ENCODE measurements at regions not wholly inside any gene's neighbourhood (a gene's known extent, or its start where the extent isn't known, plus 50 kb on each side); places are given as distances from the start of the nearest gene placed in this dataset.

- Mint-ChIP-seq H3K4me1 (no peaks in the 10 kb centered on the region), H3K9me3 (no peaks in the 10 kb centered on the region), H3K4me3 (no peak overlapping the region), H3K27ac (no peak overlapping the region), H3K27me3 (no peaks in the 10 kb centered on the region), H3K36me3 (ENCODE audit: low read depth) (no peaks in the 10 kb centered on the region)
- CTCF ChIA-PET: interaction anchor here (0.9 to 1.0 kb wide), 2 partner anchors 8 to 57 kb away, joined by 3 read pairs; no protein-coding TSS in a partner anchor
- DNase-seq: no peak
- POLR2A ChIA-PET: no interaction called here
Observed at GRCh38 chr17:36740157-36740556, 138.8 kb downstream of the MRM1 start.

- Mint-ChIP-seq H3K4me3 (no peak overlapping the region), H3K4me1 (no peaks in the 10 kb centered on the region), H3K36me3 (ENCODE audit: low read depth) (no peaks in the 10 kb centered on the region), H3K9me3 (no peaks in the 10 kb centered on the region), H3K27ac (no peak overlapping the region), H3K27me3 (peaks cover 1% of the 10 kb centered on the region)
- DNase-seq: no peak
- POLR2A ChIA-PET: no interaction called here
- CTCF ChIA-PET: interaction anchor here (0.9 kb wide), 1 partner anchor 56 kb away, joined by 3 read pairs; no protein-coding TSS in a partner anchor
Observed at GRCh38 chr17:36741019-36741902, 139.9 kb downstream of the MRM1 start.

GRCh38 chr17:36742267-36743000 is 141.1 kb downstream of the MRM1 start:
- H3K9me3 Mint-ChIP-seq: no peaks in the 10 kb centered on the region
- no peak overlapping the region for H3K4me3 Mint-ChIP-seq
- peaks cover 1% of the 10 kb centered on the region for H3K27me3 Mint-ChIP-seq
- no peak for DNase-seq
- no peak overlapping the region for H3K27ac Mint-ChIP-seq
- ChIA-PET POLR2A (no interaction called here), CTCF (no interaction called here)
- no peaks in the 10 kb centered on the region for H3K4me1 Mint-ChIP-seq
- H3K36me3 Mint-ChIP-seq (ENCODE audit: low read depth): no peaks in the 10 kb centered on the region

GRCh38 chr17:36743130-36743529 is 141.7 kb downstream of the MRM1 start:
- Mint-ChIP-seq H3K27ac (no peak overlapping the region), H3K9me3 (no peaks in the 10 kb centered on the region), H3K4me3 (no peak overlapping the region), H3K4me1 (no peaks in the 10 kb centered on the region), H3K27me3 (peaks cover 1% of the 10 kb centered on the region), H3K36me3 (ENCODE audit: low read depth) (no peaks in the 10 kb centered on the region)
- CTCF ChIA-PET: no interaction called here
- DNase-seq: no peak
- POLR2A ChIA-PET: no interaction called here

- ChIA-PET POLR2A (no interaction called here), CTCF (interaction anchor here (0.6 kb wide), 1 partner anchor 9 kb away, joined by 3 read pairs; no protein-coding TSS in a partner anchor)
- no peak for DNase-seq
- H3K27ac Mint-ChIP-seq: no peak overlapping the region
- H3K4me1 Mint-ChIP-seq: no peaks in the 10 kb centered on the region
- H3K9me3 Mint-ChIP-seq: no peaks in the 10 kb centered on the region
- H3K27me3 Mint-ChIP-seq: peaks cover 1% of the 10 kb centered on the region
- no peaks in the 10 kb centered on the region for H3K36me3 Mint-ChIP-seq (ENCODE audit: low read depth)
- no peak overlapping the region for H3K4me3 Mint-ChIP-seq
Observed at GRCh38 chr17:36746381-36747053, 145.1 kb downstream of the MRM1 start.

GRCh38 chr17:36747861-36748260 is 146.5 kb downstream of the MRM1 start:
- Mint-ChIP-seq H3K4me3 (no peak overlapping the region), H3K36me3 (ENCODE audit: low read depth) (no peaks in the 10 kb centered on the region), H3K9me3 (no peaks in the 10 kb centered on the region), H3K4me1 (no peaks in the 10 kb centered on the region), H3K27me3 (peaks cover 1% of the 10 kb centered on the region), H3K27ac (no peak overlapping the region)
- CTCF ChIA-PET: interaction anchor here (1.3 kb wide), 1 partner anchor 8 kb away, joined by 3 read pairs; no protein-coding TSS in a partner anchor
- no peak for DNase-seq
- POLR2A ChIA-PET: no interaction called here

- ChIA-PET CTCF (interaction anchor here (1.3 kb wide), 1 partner anchor 8 kb away, joined by 3 read pairs; no protein-coding TSS in a partner anchor), POLR2A (no interaction called here)
- no peak for DNase-seq
- Mint-ChIP-seq H3K27ac (no peak overlapping the region), H3K4me3 (no peak overlapping the region), H3K4me1 (no peaks in the 10 kb centered on the region), H3K36me3 (ENCODE audit: low read depth) (no peaks in the 10 kb centered on the region), H3K9me3 (no peaks in the 10 kb centered on the region), H3K27me3 (peaks cover 1% of the 10 kb centered on the region)
Observed at GRCh38 chr17:36748272-36748671, 146.9 kb downstream of the MRM1 start.

- no peak overlapping the region for H3K4me3 Mint-ChIP-seq
- H3K9me3 Mint-ChIP-seq: no peaks in the 10 kb centered on the region
- peaks cover 1% of the 10 kb centered on the region for H3K27me3 Mint-ChIP-seq
- no peaks in the 10 kb centered on the region for H3K4me1 Mint-ChIP-seq
- ChIA-PET POLR2A (no interaction called here), CTCF (no interaction called here)
- DNase-seq: no peak
- H3K36me3 Mint-ChIP-seq (ENCODE audit: low read depth): no peaks in the 10 kb centered on the region
- no peak overlapping the region for H3K27ac Mint-ChIP-seq
Observed at GRCh38 chr17:36749493-36749892, 148.1 kb downstream of the MRM1 start.

- POLR2A ChIA-PET: no interaction called here
- Mint-ChIP-seq H3K27ac (no peak overlapping the region), H3K9me3 (no peaks in the 10 kb centered on the region), H3K4me1 (no peaks in the 10 kb centered on the region), H3K27me3 (peaks cover 1% of the 10 kb centered on the region), H3K4me3 (no peak overlapping the region), H3K36me3 (ENCODE audit: low read depth) (no peaks in the 10 kb centered on the region)
- no peak for DNase-seq
- CTCF ChIA-PET: no interaction called here
Observed at GRCh38 chr17:36750316-36750885, 149.0 kb downstream of the MRM1 start.

- Mint-ChIP-seq H3K9me3 (no peaks in the 10 kb centered on the region), H3K27me3 (no peaks in the 10 kb centered on the region), H3K27ac (no peak overlapping the region), H3K36me3 (ENCODE audit: low read depth) (no peaks in the 10 kb centered on the region), H3K4me1 (no peaks in the 10 kb centered on the region), H3K4me3 (no peak overlapping the region)
- DNase-seq: no peak
- CTCF ChIA-PET: no interaction called here
- POLR2A ChIA-PET: no interaction called here
Observed at GRCh38 chr17:36752096-36752888, 150.9 kb downstream of the MRM1 start.

- no peaks in the 10 kb centered on the region for H3K36me3 Mint-ChIP-seq (ENCODE audit: low read depth)
- H3K27me3 Mint-ChIP-seq: no peaks in the 10 kb centered on the region
- H3K4me1 Mint-ChIP-seq: no peaks in the 10 kb centered on the region
- no peak overlapping the region for H3K27ac Mint-ChIP-seq
- CTCF ChIA-PET: interaction anchor here (0.9 to 1.6 kb wide), 9 partner anchors 9 to 854 kb away, joined by 3 to 5 read pairs (median 3); partner anchors contain the start of gene SYNRG
- H3K4me3 Mint-ChIP-seq: no peak overlapping the region
- no peaks in the 10 kb centered on the region for H3K9me3 Mint-ChIP-seq
- DNase-seq: peak; percentile 50
- POLR2A ChIA-PET: no interaction called here
Observed at GRCh38 chr17:36755586-36755985, 154.2 kb downstream of the MRM1 start.

GRCh38 chr17:36756695-36757094 is 155.3 kb downstream of the MRM1 start:
- CTCF ChIA-PET: no interaction called here
- H3K4me1 Mint-ChIP-seq: no peaks in the 10 kb centered on the region
- DNase-seq: no peak
- H3K36me3 Mint-ChIP-seq (ENCODE audit: low read depth): no peaks in the 10 kb centered on the region
- H3K9me3 Mint-ChIP-seq: peaks cover 5% of the 10 kb centered on the region
- no peak overlapping the region for H3K27ac Mint-ChIP-seq
- POLR2A ChIA-PET: no interaction called here
- H3K4me3 Mint-ChIP-seq: no peak overlapping the region
- H3K27me3 Mint-ChIP-seq: no peaks in the 10 kb centered on the region
